ENCODE measurements at regions not wholly inside any gene's neighbourhood (a gene's known extent, or its start where the extent isn't known, plus 50 kb on each side); places are given as distances from the start of the nearest gene placed in this dataset.

DNA sequence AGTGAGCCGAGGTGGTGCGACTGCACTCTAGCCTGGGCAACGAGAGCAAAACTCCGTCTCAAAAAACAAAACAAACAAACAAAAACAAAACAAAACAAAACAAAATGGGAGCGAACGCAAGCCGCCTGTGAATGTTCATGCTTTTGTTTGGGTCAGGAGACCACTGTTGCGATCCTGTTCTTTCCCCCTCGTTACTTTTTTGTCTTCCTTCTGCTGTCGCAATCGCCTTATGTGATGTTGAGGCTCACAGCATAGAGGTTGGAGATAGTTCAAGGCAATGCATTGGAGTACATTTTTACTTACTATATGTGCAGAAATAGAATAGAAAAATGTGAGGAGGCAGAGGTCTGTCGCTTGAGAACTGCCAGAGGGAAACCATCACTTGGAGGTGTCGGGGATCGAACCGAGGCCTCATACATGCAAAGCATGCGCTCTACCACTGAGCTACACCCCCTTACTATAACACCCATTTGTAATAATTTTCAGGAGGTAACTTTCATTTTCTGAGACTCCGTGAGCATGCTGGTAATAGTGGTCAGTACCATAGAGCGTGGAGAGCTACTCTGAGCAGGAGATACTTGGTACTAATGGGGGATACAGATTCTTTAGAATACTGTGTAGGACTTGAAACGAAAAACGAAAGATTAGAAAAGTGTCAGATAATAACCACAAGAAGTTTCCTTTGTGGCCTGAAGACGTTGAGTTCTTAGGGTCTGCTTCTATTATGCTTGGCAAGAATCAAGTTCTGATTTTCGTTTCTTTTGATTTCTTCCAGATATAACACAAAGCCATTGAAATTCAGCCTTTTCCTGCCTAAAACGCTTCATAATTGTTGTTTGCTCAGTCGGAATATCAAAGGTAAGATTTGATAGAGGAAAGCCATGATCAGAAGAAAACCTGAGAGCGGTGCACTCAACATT, 121.1 kb downstream of the TRIM27 start:
- H3K9me3 Mint-ChIP-seq = no peaks in the 10 kb centered on the region
- H3K36me3 Mint-ChIP-seq = no peaks in the 10 kb centered on the region
- peaks cover 52% of the 10 kb centered on the region for H3K27me3 Mint-ChIP-seq (ENCODE audit: low read depth)
- DNase-seq (ENCODE audit: low spot score) (peak; percentile 55), ATAC-seq (peak; percentile 90)
- TF ChIP-seq FOXK1 (CRISPR knock-in tag; IDR thresholded peaks at IDR 0.05) (no peak), ZBTB21 (CRISPR knock-in tag; IDR thresholded peaks at IDR 0.05; ENCODE audit: borderline replicate concordance) (no peak), TEAD4 (CRISPR knock-in tag; IDR thresholded peaks at IDR 0.05) (no peak), SP1 (CRISPR knock-in tag; conservative IDR thresholded peaks at IDR 0.05) (no peak), SMAD4 (CRISPR knock-in tag; IDR thresholded peaks at IDR 0.05) (no peak), GRHL2 (CRISPR knock-in tag; IDR thresholded peaks at IDR 0.05; ENCODE audit: insufficient replicate concordance, severe bottlenecking) (no peak), TEAD1 (CRISPR knock-in tag; IDR thresholded peaks at IDR 0.05) (no peak), ZNF138 (CRISPR knock-in tag; conservative IDR thresholded peaks at IDR 0.05) (no peak), PRRX2 (CRISPR knock-in tag; IDR thresholded peaks at IDR 0.05) (no peak), ZNF121 (CRISPR knock-in tag; IDR thresholded peaks at IDR 0.05) (no peak), FOXJ3 (CRISPR knock-in tag; IDR thresholded peaks at IDR 0.05; ENCODE audit: borderline replicate concordance) (no peak)
- TF ChIP-seq, protein P1, sequence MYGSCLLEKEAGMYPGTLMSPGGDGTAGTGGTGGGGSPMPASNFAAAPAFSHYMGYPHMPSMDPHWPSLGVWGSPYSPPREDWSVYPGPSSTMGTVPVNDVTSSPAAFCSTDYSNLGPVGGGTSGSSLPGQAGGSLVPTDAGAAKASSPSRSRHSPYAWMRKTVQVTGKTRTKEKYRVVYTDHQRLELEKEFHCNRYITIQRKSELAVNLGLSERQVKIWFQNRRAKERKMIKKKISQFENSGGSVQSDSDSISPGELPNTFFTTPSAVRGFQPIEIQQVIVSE (CRISPR knock-in tag; IDR thresholded peaks at IDR 0.05; ENCODE audit: borderline replicate concordance) = no peak
- TF ChIP-seq, protein P2, sequence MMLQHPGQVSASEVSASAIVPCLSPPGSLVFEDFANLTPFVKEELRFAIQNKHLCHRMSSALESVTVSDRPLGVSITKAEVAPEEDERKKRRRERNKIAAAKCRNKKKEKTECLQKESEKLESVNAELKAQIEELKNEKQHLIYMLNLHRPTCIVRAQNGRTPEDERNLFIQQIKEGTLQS (CRISPR knock-in tag; conservative IDR thresholded peaks at IDR 0.05) = no peak
- TF ChIP-seq, protein P3, sequence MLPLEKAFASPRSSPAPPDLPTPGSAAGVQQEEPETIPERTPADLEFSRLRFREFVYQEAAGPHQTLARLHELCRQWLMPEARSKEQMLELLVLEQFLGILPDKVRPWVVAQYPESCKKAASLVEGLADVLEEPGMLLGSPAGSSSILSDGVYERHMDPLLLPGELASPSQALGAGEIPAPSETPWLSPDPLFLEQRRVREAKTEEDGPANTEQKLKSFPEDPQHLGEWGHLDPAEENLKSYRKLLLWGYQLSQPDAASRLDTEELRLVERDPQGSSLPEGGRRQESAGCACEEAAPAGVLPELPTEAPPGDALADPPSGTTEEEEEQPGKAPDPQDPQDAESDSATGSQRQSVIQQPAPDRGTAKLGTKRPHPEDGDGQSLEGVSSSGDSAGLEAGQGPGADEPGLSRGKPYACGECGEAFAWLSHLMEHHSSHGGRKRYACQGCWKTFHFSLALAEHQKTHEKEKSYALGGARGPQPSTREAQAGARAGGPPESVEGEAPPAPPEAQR (CRISPR knock-in tag; IDR thresholded peaks at IDR 0.05) = no peak
- TF ChIP-seq, protein P4, sequence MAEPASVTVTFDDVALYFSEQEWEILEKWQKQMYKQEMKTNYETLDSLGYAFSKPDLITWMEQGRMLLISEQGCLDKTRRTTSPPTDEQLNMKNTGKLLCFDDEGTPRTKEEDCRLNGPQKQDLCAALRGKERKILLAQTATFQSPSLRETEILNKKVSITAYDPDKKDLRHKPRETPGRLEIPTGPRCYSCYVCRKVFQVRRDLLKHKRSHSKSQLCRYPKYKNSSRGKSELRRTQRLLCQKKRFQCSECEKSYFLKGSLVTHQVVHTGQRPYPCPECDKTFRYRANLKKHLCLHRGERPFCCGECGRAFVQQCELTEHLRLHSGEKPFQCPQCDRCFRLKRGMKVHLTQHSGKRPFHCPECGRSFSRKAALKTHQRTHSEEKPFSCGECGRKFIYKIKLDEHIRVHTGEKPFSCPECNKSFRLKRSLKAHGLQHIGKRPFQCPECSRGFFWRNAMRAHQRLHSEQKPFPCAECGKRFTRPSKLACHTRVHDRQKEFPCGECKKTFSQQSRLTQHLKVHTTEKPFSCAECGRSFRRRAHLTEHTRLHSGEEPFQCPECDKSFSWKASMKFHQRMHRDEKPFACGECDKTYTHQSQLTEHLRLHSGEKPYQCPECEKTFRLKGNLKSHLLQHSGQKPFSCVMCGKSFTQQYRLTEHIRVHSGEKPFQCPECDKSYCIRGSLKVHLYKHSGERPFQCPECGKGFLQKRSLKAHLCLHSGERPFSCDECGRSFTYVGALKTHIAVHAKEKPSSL (CRISPR knock-in tag; conservative IDR thresholded peaks at IDR 0.05) = no peak
- ChIA-PET CTCF (interaction anchor here (1.1 kb wide), 2 partner anchors 15 to 75 kb away, joined by 3 read pairs; no protein-coding TSS in a partner anchor), POLR2A (no interaction called here)
- peak overlapping the region; percentile 86 for H3K4me3 Mint-ChIP-seq
- no peak overlapping the region for H3K27ac Mint-ChIP-seq
- H3K4me1 Mint-ChIP-seq = peaks cover 4% of the 10 kb centered on the region

DNA sequence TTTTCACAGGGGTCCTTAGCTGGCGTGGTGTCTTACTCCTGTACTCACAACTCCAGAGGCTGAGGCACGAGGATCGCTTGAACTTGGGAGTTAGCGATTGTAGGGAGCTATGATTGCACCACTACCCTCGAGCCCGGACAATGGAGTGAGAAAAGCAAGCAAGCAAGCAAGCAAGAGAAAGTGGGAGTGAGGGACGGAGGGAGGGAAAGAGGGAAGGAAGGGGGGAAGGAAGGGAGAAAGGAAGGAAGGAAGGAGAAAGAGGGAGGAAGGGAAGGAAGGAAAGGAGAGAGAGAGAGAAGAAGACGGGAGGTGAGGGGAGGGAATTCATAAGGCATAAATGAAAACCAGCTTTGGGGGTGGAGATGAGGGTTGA, 120.5 kb downstream of the TRIM27 start:
- H3K27me3 Mint-ChIP-seq (ENCODE audit: low read depth) = peaks cover 59% of the 10 kb centered on the region
- H3K4me1 Mint-ChIP-seq = peaks cover 4% of the 10 kb centered on the region
- peak; percentile 14 for ATAC-seq
- ChIA-PET CTCF (interaction anchor here (1.1 kb wide), 2 partner anchors 14 to 75 kb away, joined by 3 read pairs; no protein-coding TSS in a partner anchor), POLR2A (no interaction called here)
- no peak overlapping the region for H3K27ac Mint-ChIP-seq
- H3K9me3 Mint-ChIP-seq = no peaks in the 10 kb centered on the region
- H3K36me3 Mint-ChIP-seq = no peaks in the 10 kb centered on the region
- H3K4me3 Mint-ChIP-seq = peak overlapping the region; percentile 86
- DNase-seq (ENCODE audit: low spot score) = no peak
- TF ChIP-seq, protein P4 (CRISPR knock-in tag; conservative IDR thresholded peaks at IDR 0.05) = no peak
- TF ChIP-seq EMX1 (CRISPR knock-in tag; IDR thresholded peaks at IDR 0.05) = no peak
- TF ChIP-seq CREM (CRISPR knock-in tag; IDR thresholded peaks at IDR 0.05) = no peak
- no peak for TF ChIP-seq FOXJ3 (CRISPR knock-in tag; IDR thresholded peaks at IDR 0.05; ENCODE audit: borderline replicate concordance)
- TF ChIP-seq ZNF317 (CRISPR knock-in tag; IDR thresholded peaks at IDR 0.05; ENCODE audit: borderline replicate concordance, low read depth) = no peak
- TF ChIP-seq, protein P5, sequence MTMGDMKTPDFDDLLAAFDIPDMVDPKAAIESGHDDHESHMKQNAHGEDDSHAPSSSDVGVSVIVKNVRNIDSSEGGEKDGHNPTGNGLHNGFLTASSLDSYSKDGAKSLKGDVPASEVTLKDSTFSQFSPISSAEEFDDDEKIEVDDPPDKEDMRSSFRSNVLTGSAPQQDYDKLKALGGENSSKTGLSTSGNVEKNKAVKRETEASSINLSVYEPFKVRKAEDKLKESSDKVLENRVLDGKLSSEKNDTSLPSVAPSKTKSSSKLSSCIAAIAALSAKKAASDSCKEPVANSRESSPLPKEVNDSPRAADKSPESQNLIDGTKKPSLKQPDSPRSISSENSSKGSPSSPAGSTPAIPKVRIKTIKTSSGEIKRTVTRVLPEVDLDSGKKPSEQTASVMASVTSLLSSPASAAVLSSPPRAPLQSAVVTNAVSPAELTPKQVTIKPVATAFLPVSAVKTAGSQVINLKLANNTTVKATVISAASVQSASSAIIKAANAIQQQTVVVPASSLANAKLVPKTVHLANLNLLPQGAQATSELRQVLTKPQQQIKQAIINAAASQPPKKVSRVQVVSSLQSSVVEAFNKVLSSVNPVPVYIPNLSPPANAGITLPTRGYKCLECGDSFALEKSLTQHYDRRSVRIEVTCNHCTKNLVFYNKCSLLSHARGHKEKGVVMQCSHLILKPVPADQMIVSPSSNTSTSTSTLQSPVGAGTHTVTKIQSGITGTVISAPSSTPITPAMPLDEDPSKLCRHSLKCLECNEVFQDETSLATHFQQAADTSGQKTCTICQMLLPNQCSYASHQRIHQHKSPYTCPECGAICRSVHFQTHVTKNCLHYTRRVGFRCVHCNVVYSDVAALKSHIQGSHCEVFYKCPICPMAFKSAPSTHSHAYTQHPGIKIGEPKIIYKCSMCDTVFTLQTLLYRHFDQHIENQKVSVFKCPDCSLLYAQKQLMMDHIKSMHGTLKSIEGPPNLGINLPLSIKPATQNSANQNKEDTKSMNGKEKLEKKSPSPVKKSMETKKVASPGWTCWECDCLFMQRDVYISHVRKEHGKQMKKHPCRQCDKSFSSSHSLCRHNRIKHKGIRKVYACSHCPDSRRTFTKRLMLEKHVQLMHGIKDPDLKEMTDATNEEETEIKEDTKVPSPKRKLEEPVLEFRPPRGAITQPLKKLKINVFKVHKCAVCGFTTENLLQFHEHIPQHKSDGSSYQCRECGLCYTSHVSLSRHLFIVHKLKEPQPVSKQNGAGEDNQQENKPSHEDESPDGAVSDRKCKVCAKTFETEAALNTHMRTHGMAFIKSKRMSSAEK (CRISPR knock-in tag; IDR thresholded peaks at IDR 0.05; ENCODE audit: borderline replicate concordance) = no peak
- TF ChIP-seq ZNF263 (CRISPR knock-in tag; IDR thresholded peaks at IDR 0.05; ENCODE audit: low read depth) = no peak
- TF ChIP-seq ELF4 (CRISPR knock-in tag; IDR thresholded peaks at IDR 0.05; ENCODE audit: low read depth) = no peak
- TF ChIP-seq KAT7 (CRISPR knock-in tag; IDR thresholded peaks at IDR 0.05; ENCODE audit: borderline replicate concordance) = no peak
- no peak for TF ChIP-seq MYBL2 (CRISPR knock-in tag; IDR thresholded peaks at IDR 0.05)
- no peak for TF ChIP-seq ZNF423 (CRISPR knock-in tag; IDR thresholded peaks at IDR 0.05)

Measured in WTC11 (cell line).